Activated T-cell treated with anti-CD3 and anti-CD28 coated beads, Interleukin-2, amount 50 U/mL, for 72 hours (primary cell): ENCODE measurements at regions not wholly inside any gene's neighbourhood (a gene's known extent, or its start where the extent isn't known, plus 50 kb on each side); places are given as distances from the start of the nearest gene placed in this dataset.
A peak's percentile ranks its signal among the peaks of the same experiment; 100 is the strongest.

Experiments
- ATAC-seq, 2 donors: fragments of 150-1000 bp; cut with Tn5 transposase; replicated peaks in 1 of 2; 2 replicates each; pipeline ENCODE4 v1.10.0; 2021; ENCODE audit warnings: moderate library complexity in 2 of 2, mild to moderate bottlenecking in 1 of 2
- DNase-seq, 2 donors: peaks; one replicate each; pipeline ENCODE4 v3.0.0; 2021 to 2022; ENCODE audit warnings: mixed read lengths in 1 of 2
- H3K27ac Mint-ChIP-seq: one replicate; pipeline ENCODE4 v1.8.0; 2022; ENCODE audit warnings: mild to moderate bottlenecking, moderate library complexity, mixed read lengths
- H3K27me3 Mint-ChIP-seq: one replicate; pipeline ENCODE4 v1.8.0; 2022; ENCODE audit warnings: low read depth, mixed read lengths
- H3K36me3 Mint-ChIP-seq, 2 donors: one replicate each; pipeline ENCODE4 v1.8.0; 2022; ENCODE audit warnings: mixed read lengths in 2 of 2, mild to moderate bottlenecking in 1 of 2; ENCODE audit not compliant: insufficient read depth in 2 of 2
- H3K4me1 Mint-ChIP-seq: one replicate; pipeline ENCODE4 v1.8.0; 2022; ENCODE audit warnings: low read depth, mixed read lengths
- H3K4me3 Mint-ChIP-seq, 2 donors: one replicate each; pipeline ENCODE4 v1.8.0; 2022; ENCODE audit warnings: mild to moderate bottlenecking in 2 of 2, mixed read lengths in 2 of 2, moderate library complexity in 2 of 2
- H3K9me3 Mint-ChIP-seq, 2 donors: one replicate each; pipeline ENCODE4 v1.8.0; 2022; ENCODE audit warnings: mixed read lengths in 2 of 2

DNA sequence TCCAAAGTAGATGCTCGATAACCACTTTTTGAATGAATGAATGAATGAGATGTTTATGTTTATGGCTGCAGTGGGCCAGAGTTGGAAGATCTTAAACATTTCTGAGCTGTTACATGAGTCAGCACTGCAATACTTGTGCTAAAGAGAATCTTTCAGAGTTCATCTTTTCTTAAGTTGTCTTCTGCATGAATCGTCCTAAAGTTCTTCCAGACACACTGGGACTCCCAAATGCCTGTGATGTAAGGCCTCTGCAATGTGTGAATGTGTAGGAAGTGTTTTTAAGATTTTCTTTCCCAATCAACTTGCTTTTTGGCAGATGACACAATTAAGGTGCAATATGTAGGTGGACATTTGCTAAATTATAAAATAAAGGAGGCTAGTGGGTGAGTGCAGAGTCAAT is 50.3 kb upstream of the TRIM9 start:
- no peak for DNase-seq
- Mint-ChIP-seq H3K9me3 (peaks cover 1 to 2% of the 10 kb centered on the region in 2 donors), H3K36me3 (no peaks in the 10 kb centered on the region), H3K27me3 (no peaks in the 10 kb centered on the region), H3K4me3 (no peak overlapping the region), H3K4me1 (peaks cover 6% of the 10 kb centered on the region), H3K27ac (no peak overlapping the region)
- ATAC-seq = no peak

DNA sequence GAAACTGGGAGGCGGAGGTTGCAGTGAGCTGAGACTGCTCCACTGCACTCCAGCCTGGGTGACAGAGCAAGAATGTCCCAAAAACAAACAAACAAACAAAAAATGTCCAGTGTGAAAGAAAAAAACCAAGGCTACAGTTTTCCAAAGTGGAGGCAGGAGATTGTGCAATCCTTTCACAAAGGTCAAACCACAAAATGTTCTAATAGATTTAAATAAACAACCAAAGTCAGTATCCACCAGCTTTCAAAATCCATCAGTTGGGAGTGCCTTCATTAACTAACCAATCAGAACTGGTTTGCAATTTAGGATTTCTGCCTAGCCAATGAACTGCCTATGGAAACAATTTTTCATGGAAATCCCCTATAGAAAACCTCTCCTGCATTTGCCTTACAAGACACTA is 52.3 kb upstream of the TRIM9 start:
- no peak for ATAC-seq
- Mint-ChIP-seq H3K9me3 (peaks cover 1 to 2% of the 10 kb centered on the region in 2 donors), H3K4me1 (peaks cover 6% of the 10 kb centered on the region)

DNA sequence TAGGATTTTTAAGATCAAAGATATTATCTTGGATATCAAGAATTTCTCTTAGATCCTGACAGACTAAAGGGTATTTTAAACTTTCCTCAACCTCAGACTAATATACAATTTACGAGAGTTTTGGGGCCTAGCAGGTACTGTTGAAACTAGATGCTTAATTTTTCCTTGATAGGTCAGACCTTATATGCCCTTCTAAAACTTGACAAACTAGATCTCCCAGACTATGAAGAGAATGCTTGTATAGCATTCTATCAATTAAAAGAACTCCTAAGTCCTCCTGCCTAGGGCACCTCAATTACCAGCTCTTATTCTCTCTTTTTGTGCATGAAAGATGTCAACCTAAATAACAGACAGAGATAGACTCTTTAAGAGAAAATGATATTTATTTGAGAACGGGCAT is 60.4 kb upstream of the TRIM9 start:
- Mint-ChIP-seq H3K4me3 (no peak overlapping the region), H3K27me3 (no peaks in the 10 kb centered on the region), H3K36me3 (no peaks in the 10 kb centered on the region), H3K4me1 (no peaks in the 10 kb centered on the region), H3K27ac (no peak overlapping the region), H3K9me3 (no peaks in the 10 kb centered on the region)
- DNase-seq (no peak), ATAC-seq (no peak)

More for the DNA sequence above, 52.3 kb upstream of the TRIM9 start:
- H3K27me3 Mint-ChIP-seq = no peaks in the 10 kb centered on the region
- DNase-seq = no peak
- no peaks in the 10 kb centered on the region for H3K36me3 Mint-ChIP-seq
- no peak overlapping the region for H3K4me3 Mint-ChIP-seq
- H3K27ac Mint-ChIP-seq = no peak overlapping the region

DNA sequence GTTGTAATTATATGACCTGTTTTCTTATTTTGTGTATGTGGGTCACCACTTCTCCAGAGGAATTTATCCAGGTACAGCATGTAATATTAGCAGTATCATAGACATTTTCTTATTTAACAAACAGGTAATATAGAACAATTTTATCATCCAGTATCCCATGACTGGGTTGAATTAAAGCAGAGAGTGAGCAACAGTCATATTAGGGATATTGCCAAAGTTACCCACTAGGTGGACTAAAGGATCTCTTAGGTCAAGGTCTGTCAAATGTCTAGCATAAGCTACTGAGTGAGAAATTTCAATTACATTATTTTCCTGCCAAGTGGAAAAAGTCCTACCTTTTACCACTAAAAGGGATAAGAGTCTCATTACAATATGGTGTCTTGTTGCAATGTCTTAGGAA is 62.1 kb upstream of the TRIM9 start:
- Mint-ChIP-seq H3K4me3 (no peak overlapping the region), H3K9me3 (no peaks in the 10 kb centered on the region), H3K4me1 (no peaks in the 10 kb centered on the region), H3K27me3 (no peaks in the 10 kb centered on the region), H3K27ac (no peak overlapping the region), H3K36me3 (no peaks in the 10 kb centered on the region)
- no peak for ATAC-seq
- no peak for DNase-seq

DNA sequence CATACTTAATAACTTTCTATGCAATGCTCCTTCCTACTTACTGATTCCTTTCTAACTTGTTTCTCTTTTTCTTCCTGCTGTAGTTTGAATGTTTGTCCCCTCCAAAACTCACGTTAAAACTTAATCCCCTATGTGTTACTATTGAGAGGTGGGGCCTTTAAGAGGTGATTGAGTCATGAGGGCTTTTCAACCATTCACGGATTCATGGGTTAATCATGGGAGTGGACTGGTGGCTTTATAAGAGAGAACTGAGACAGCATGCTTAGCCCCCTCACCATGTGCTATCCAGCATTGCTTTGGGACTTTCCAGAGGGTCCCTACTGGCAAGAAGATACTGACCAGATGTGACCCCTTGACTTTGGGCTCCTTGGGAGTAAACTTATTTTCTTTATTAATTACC is 66.0 kb upstream of the TRIM9 start:
- Mint-ChIP-seq H3K27me3 (no peaks in the 10 kb centered on the region), H3K27ac (no peak overlapping the region), H3K4me3 (no peak overlapping the region), H3K36me3 (no peaks in the 10 kb centered on the region), H3K9me3 (no peaks in the 10 kb centered on the region), H3K4me1 (no peaks in the 10 kb centered on the region)
- DNase-seq (no peak), ATAC-seq (no peak)

DNA sequence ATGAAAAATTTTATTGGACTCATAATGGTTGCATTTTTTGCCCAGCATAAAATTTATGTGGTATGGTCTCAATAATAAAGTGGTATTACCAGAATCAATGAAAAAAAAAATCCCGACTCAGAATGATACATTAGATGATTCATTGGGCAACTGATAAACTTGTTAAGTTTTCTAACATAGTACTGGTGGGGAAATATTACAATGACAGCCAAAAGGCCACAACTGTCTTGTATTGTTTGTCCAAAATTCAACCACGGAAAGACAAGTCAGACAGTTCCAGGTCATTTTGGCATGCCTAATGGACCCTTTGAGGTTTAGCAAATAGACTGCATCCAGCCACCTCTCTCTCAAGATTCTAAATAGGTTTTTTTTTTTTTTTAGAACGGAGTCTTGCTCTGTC is 70.5 kb upstream of the TRIM9 start:
- Mint-ChIP-seq H3K4me1 (peaks cover 12% of the 10 kb centered on the region), H3K9me3 (no peaks in the 10 kb centered on the region), H3K27me3 (no peaks in the 10 kb centered on the region), H3K4me3 (no peak overlapping the region), H3K27ac (no peak overlapping the region), H3K36me3 (no peaks in the 10 kb centered on the region)
- no peak for ATAC-seq
- no peak for DNase-seq

DNA sequence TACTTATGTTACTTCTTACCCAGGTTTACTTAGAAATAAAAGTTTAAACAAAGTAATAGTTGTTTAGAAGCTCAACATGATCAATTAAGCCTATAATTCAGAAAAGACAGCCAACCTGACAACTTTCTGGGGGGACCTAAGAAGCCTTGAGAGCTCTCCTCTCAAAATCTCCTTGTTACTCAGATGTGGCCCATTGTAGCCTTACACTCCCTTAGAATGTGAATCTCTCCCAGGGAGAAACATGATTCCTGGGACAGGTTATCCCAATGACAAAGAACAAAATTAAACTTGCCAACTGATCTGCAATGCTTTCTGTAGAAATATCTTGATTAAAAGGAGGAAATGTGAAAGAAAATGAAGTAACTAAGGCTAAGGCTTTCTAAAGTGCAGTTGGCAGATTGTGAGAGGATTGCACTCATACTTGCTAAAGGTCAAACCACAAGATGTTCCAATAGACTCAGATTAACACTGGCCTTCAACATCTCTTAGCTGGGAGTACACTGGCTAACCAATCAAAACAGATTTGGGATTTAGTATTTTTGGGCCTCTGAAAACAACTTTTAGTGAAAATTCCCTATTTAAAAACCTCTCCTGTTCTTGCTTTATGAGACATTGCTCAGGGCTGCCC is 72.3 kb upstream of the TMX1 start:
- no peaks in the 10 kb centered on the region for H3K9me3 Mint-ChIP-seq
- H3K4me1 Mint-ChIP-seq = peaks cover 12% of the 10 kb centered on the region
- peak overlapping the region; percentile 40 for H3K27ac Mint-ChIP-seq
- no peaks in the 10 kb centered on the region for H3K36me3 Mint-ChIP-seq
- DNase-seq (no peak), ATAC-seq (peak; percentile 64 to 72)
- peaks cover under 1% of the 10 kb centered on the region for H3K27me3 Mint-ChIP-seq
- H3K4me3 Mint-ChIP-seq = no peak overlapping the region

DNA sequence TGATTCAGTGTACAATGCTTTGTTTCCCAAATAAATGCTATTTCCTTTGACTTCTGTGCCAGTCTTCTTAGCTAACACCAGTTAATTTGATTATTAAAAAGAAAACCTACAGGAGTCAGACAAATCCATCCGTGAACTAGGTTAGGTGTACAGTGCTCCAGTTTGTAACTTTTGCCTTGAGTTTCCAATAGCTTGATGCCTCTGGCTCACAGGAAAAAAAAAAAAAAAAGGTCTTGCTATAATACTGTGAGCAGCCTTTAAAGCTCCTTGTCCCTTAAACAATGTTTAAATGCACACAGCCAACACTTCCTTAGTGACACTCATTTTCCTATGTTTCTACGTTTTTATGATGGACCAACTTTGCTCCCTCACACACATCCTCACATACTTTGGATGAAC is 71.8 kb upstream of the TMX1 start:
- Mint-ChIP-seq H3K9me3 (peaks cover 0 to under 1% of the 10 kb centered on the region in 2 donors), H3K4me3 (no peak overlapping the region), H3K27ac (no peak overlapping the region), H3K4me1 (peaks cover 12% of the 10 kb centered on the region), H3K36me3 (no peaks in the 10 kb centered on the region), H3K27me3 (peaks cover 5% of the 10 kb centered on the region)
- no peak for DNase-seq
- no peak for ATAC-seq

DNA sequence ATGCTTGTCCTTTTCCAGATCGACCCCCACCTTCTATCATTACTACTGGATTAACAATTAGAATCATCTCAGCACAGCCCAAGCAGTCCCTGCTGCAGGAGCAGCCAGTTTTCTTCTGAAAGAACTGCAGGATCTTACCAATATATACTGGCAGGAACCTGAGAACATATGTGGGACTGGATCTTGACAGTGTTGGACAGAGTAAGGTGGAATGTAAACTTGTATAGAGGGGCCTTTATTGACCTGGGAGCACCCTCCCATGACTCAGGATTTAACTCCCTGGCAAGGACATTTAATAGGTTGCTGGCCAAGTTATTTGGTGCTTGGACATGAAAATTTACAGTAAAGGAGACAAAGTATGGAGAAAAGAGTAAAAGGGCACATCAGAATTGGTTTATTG is 66.2 kb upstream of the TMX1 start:
- no peak for ATAC-seq
- no peaks in the 10 kb centered on the region for H3K4me1 Mint-ChIP-seq
- no peak overlapping the region for H3K27ac Mint-ChIP-seq
- no peak for DNase-seq
- peaks cover 0 to 2% of the 10 kb centered on the region in 2 donors for H3K9me3 Mint-ChIP-seq
- no peak overlapping the region for H3K4me3 Mint-ChIP-seq
- peaks cover 9% of the 10 kb centered on the region for H3K27me3 Mint-ChIP-seq
- H3K36me3 Mint-ChIP-seq = no peaks in the 10 kb centered on the region

DNA sequence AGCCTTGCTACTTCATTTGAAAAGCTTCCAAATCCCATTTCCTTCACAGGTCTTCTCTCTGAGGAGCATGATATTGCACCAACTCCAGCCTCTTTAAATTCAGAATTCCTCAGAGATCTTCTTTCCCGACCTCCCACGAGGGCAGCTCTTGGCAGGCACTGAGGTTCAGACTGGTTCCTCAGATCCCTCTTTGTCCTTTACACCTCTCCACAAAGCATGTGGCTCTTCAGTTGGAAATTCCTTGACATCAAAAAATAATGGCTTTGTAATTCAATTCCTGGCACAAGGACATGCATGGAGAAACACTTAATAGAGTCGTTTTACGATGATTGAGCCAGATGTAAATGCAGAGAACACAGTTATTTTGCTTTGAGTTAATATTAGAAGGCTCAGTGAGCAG is 63.2 kb upstream of the TMX1 start:
- H3K4me3 Mint-ChIP-seq = no peak overlapping the region
- ATAC-seq = no peak

DNA sequence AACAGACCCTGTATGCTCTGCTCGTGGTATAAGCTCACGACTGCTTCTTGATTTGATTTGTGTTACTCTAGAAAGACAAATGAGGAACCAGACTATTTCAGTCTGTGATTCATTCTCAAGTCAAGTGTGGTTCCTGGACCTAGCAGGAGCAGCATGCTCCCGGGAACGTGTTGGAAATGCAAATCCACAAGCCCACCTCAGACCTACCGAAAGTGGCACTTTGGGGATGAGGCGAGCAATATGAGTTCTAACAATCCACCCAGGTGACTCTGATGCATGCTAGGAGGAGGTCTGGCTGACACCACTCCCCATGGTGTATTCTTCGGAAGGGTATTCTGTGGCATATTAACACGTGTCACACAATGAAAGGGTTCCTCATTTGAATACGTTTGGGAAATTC is 59.5 kb upstream of the TMX1 start:
- peaks cover 6% of the 10 kb centered on the region for H3K4me1 Mint-ChIP-seq
- H3K27ac Mint-ChIP-seq = no peak overlapping the region
- H3K27me3 Mint-ChIP-seq = no peaks in the 10 kb centered on the region
- no peaks in the 10 kb centered on the region for H3K9me3 Mint-ChIP-seq
- H3K36me3 Mint-ChIP-seq = peaks cover 0 to 2% of the 10 kb centered on the region in 2 donors
- DNase-seq (no peak), ATAC-seq (no peak)
- no peak overlapping the region for H3K4me3 Mint-ChIP-seq

More for the DNA sequence above, 63.2 kb upstream of the TMX1 start:
- peaks cover 0 to 2% of the 10 kb centered on the region in 2 donors for H3K9me3 Mint-ChIP-seq
- no peak for DNase-seq
- H3K27ac Mint-ChIP-seq = no peak overlapping the region
- H3K27me3 Mint-ChIP-seq = peaks cover 9% of the 10 kb centered on the region
- no peaks in the 10 kb centered on the region for H3K36me3 Mint-ChIP-seq
- H3K4me1 Mint-ChIP-seq = no peaks in the 10 kb centered on the region

DNA sequence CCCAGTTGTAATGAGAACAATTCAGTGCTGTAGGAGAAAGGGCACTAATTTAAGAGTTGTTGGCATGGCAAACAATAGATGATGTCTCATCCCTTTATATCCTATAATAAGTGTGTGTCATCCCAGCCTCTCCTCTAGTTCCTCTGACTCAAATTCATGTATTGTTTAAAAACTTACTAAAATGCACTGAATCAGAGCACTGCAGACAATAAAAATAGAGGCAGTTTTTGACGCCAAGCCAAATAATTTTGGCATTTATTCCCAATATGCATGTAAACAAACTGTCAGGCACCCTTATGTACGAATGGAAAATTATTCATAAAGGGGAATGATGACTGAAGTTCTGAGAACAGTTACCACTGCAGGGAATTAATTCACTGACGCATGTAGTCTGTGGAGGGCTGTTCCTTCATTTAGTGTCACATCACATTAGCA is 57.9 kb upstream of the TMX1 start:
- H3K27me3 Mint-ChIP-seq = no peaks in the 10 kb centered on the region
- no peak for ATAC-seq
- H3K9me3 Mint-ChIP-seq = no peaks in the 10 kb centered on the region
- no peak overlapping the region for H3K27ac Mint-ChIP-seq
- peaks cover 6% of the 10 kb centered on the region for H3K4me1 Mint-ChIP-seq
- DNase-seq = no peak
- peaks cover 0 to 2% of the 10 kb centered on the region in 2 donors for H3K36me3 Mint-ChIP-seq
- H3K4me3 Mint-ChIP-seq = no peak overlapping the region

DNA sequence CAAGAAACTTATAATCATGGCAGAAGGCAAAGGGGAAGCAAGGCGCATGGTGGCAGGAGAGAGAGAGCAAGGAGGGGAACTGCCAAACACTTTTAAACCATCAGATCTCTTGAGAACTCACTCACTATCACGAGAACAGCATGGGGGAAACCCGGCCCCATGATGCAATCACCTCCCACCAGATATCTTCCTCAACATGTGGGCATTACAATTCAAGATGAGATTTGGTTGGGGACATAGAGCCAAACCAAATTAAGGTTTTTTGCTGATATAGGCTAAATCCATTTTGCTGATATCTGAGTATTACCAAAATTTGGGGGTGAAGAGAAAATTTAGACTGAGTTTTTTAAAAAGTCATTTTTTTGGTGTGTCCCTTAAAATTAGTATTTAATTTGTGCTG is 54.9 kb upstream of the TMX1 start:
- H3K36me3 Mint-ChIP-seq = peaks cover 0 to 2% of the 10 kb centered on the region in 2 donors
- no peak overlapping the region for H3K4me3 Mint-ChIP-seq
- ATAC-seq (no peak), DNase-seq (peak; percentile 2 to 5)
- peaks cover 6% of the 10 kb centered on the region for H3K4me1 Mint-ChIP-seq
- H3K9me3 Mint-ChIP-seq = no peaks in the 10 kb centered on the region
- no peak overlapping the region for H3K27ac Mint-ChIP-seq
- no peaks in the 10 kb centered on the region for H3K27me3 Mint-ChIP-seq

DNA sequence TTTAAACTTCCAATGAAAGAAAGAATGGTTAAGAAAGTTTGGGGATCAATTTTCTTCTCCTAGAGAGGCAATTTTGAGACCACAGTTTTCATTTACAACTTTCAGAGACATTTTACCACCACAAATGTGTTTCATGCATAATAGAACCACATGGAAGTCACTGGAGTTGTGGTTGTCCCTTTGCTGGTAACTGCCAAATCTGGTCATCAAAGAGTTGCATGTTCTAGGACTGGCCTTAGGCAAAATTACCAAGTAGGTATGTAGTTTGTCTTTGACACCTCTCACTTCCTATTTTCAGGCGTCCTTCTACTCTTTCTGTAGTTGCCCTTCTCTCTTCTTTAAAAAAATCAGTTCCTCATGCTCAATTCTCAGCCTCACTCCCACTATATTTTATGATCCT is 54.3 kb upstream of the TMX1 start:
- no peak for ATAC-seq
- DNase-seq = no peak
- H3K4me3 Mint-ChIP-seq = no peak overlapping the region
- H3K36me3 Mint-ChIP-seq = peaks cover 0 to 2% of the 10 kb centered on the region in 2 donors
- peaks cover 6% of the 10 kb centered on the region for H3K4me1 Mint-ChIP-seq
- no peak overlapping the region for H3K27ac Mint-ChIP-seq
- H3K27me3 Mint-ChIP-seq = no peaks in the 10 kb centered on the region
- H3K9me3 Mint-ChIP-seq = no peaks in the 10 kb centered on the region
